PC-3 (cell line): ENCODE measurements at regions not wholly inside any gene's neighbourhood (a gene's known extent, or its start where the extent isn't known, plus 50 kb on each side); places are given as distances from the start of the nearest gene placed in this dataset.

Experiments used
- EZH2 ChIP-seq: fragments of 300-600 bp; sonication (generic); IDR thresholded peaks from one replicate; pipeline ENCODE4 v1.6.1; 2017; ENCODE audit warnings: antibody characterized with exemption, mild to moderate bottlenecking, low read length; ENCODE audit not compliant: unreplicated experiment
- EZH2phosphoT487 ChIP-seq: fragments of 300-600 bp; sonication (generic); IDR thresholded peaks from 2 replicates; pipeline ENCODE4 v1.6.1; 2018; ENCODE audit warnings: mild to moderate bottlenecking, antibody characterized with exemption, low read length, borderline replicate concordance
- TF ChIP-seq, protein P1 (sequence below): fragments of 300-600 bp; sonication (generic); conservative IDR thresholded peaks from 2 replicates; pipeline ENCODE4 v1.5.1; 2017; ENCODE audit warnings: antibody characterized with exemption, low read depth, mild to moderate bottlenecking, low read length

DNA sequence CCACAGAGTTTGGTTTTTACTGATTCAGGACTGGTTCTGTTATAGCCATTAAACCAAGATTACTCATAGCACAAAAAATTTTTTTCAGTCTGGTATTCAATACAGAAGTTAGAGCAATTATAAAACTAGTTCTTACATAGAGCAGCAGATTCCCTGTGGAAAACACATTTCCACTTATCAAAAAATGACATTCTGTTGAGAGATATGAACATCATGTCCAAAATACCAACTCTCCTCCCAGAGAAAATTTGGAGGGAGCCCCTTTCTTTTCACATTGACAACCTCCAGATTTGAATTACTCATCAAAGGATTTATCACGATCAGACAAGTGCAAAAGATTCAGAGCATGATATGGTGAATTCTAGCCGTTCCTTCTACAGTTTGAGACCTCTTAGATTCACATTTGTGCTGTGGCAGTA, 126.8 kb upstream of the SERPINE2 start:
- TF ChIP-seq, protein P1, sequence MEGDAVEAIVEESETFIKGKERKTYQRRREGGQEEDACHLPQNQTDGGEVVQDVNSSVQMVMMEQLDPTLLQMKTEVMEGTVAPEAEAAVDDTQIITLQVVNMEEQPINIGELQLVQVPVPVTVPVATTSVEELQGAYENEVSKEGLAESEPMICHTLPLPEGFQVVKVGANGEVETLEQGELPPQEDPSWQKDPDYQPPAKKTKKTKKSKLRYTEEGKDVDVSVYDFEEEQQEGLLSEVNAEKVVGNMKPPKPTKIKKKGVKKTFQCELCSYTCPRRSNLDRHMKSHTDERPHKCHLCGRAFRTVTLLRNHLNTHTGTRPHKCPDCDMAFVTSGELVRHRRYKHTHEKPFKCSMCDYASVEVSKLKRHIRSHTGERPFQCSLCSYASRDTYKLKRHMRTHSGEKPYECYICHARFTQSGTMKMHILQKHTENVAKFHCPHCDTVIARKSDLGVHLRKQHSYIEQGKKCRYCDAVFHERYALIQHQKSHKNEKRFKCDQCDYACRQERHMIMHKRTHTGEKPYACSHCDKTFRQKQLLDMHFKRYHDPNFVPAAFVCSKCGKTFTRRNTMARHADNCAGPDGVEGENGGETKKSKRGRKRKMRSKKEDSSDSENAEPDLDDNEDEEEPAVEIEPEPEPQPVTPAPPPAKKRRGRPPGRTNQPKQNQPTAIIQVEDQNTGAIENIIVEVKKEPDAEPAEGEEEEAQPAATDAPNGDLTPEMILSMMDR = no peak
- TF ChIP-seq EZH2 = no peak
- no peak for TF ChIP-seq EZH2phosphoT487
